Skin of body (tissue), 2 donors: ENCODE measurements at regions not wholly inside any gene's neighbourhood (a gene's known extent, or its start where the extent isn't known, plus 50 kb on each side); places are given as distances from the start of the nearest gene placed in this dataset. TPM values are rescaled to one million over a fixed set of nuclear protein-coding genes. Genes with fewer than 3 reads are reported as not detected.
"Not testable (repeated sequence)": the region's sequence is repeated elsewhere in the genome, so short reads cannot be mapped to it uniquely, and the experiment has no call there.

Experiments
- DNase-seq: peaks from one replicate; lab custom pipeline; 2025; lab: John Stamatoyannopoulos, UW
- small RNA-seq: library from RNA; depleted of rRNA; stranded (forward); fragments of <200 nt; gene quantifications from one replicate; pipeline ENCODE3, GENCODE V24; 2014; ENCODE audit warnings: low replicate concordance

- DNase-seq, result no peak
These were observed 61.5 kb upstream of the UNC93A start for GRCh38 chr6:167229586-167229985.

- DNase-seq, result no peak
These were observed 60.8 kb upstream of the UNC93A start for GRCh38 chr6:167230288-167230687.

- no peak for DNase-seq
These were observed 58.8 kb upstream of the UNC93A start for GRCh38 chr6:167232356-167232755.

- DNase-seq, result no peak
These were observed 57.6 kb upstream of the UNC93A start for GRCh38 chr6:167233490-167233889.

GRCh38 chr6:167234576-167234975 is 56.5 kb upstream of the UNC93A start:
- not testable (repeated sequence) for DNase-seq

- no peak for DNase-seq
These were observed 56.1 kb upstream of the UNC93A start for GRCh38 chr6:167235005-167235404.

GRCh38 chr6:167235421-167236238 is 55.5 kb upstream of the UNC93A start:
- no peak for DNase-seq

GRCh38 chr6:167236239-167236571 is 54.9 kb upstream of the UNC93A start:
- DNase-seq, result no peak

GRCh38 chr6:167237438-167238145 is 53.5 kb upstream of the UNC93A start:
- DNase-seq, result no peak

GRCh38 chr6:167238146-167238693 is 52.9 kb upstream of the UNC93A start:
- no peak for DNase-seq

GRCh38 chr6:167238694-167239467 is 52.2 kb upstream of the UNC93A start:
- DNase-seq, result no peak

- DNase-seq, result not testable (repeated sequence)
These were observed 51.6 kb upstream of the UNC93A start for GRCh38 chr6:167239470-167239869.

- DNase-seq, result no peak
These were observed 51.0 kb upstream of the UNC93A start for GRCh38 chr6:167240034-167240541.

Small RNA genes in the stretch of these regions (small RNA-seq; reads per million reads assigned to genes)
- gene AL353747.1, result not detected
